Endodermal cell (in vitro differentiated cells): ENCODE measurements at regions not wholly inside any gene's neighbourhood (a gene's known extent, or its start where the extent isn't known, plus 50 kb on each side); places are given as distances from the start of the nearest gene placed in this dataset.

Experiments used
- DNase-seq: peaks from one replicate; pipeline ENCODE4 v3.0.0-alpha.2; 2017
- H3K27ac ChIP-seq: 2 replicates; pipeline ENCODE4 v1.5.1; 2013; ENCODE audit warnings: mild to moderate bottlenecking, low read depth, low read length, moderate library complexity
- H3K27me3 ChIP-seq: 2 replicates; pipeline ENCODE4 v1.6.1; 2013; ENCODE audit warnings: mild to moderate bottlenecking, low read length, moderate library complexity; ENCODE audit not compliant: insufficient read depth, control insufficient read depth, poor library complexity, severe bottlenecking
- H3K36me3 ChIP-seq: 2 replicates; pipeline ENCODE4 v1.7.0; 2013; ENCODE audit warnings: mild to moderate bottlenecking, low read length, moderate library complexity; ENCODE audit not compliant: control insufficient read depth, insufficient read depth
- H3K4me1 ChIP-seq: one replicate; pipeline ENCODE4 v1.7.0; 2013; ENCODE audit warnings: low read length; ENCODE audit not compliant: control insufficient read depth, insufficient read depth
- H3K4me3 ChIP-seq: 2 replicates; pipeline ENCODE4 v1.5.1; 2013; ENCODE audit warnings: mild to moderate bottlenecking, low read length, moderate library complexity
- H3K9ac ChIP-seq: 2 replicates; pipeline ENCODE4 v1.6.1; 2013; ENCODE audit warnings: mild to moderate bottlenecking, low read length, moderate library complexity; ENCODE audit not compliant: poor library complexity, severe bottlenecking; ENCODE audit errors: extremely low read depth
- H3K9me3 ChIP-seq: 2 replicates; pipeline ENCODE4 v1.6.1; 2013; ENCODE audit warnings: mild to moderate bottlenecking, low read length, moderate library complexity; ENCODE audit not compliant: control insufficient read depth
- H3K27ac Mint-ChIP-seq: 2 replicates; pipeline ENCODE4 v1.8.0; 2020; ENCODE audit warnings: mixed read lengths
- H3K27me3 Mint-ChIP-seq: 2 replicates; pipeline ENCODE4 v1.8.0; 2021; ENCODE audit warnings: mild to moderate bottlenecking, mixed read lengths; ENCODE audit not compliant: insufficient read depth
- H3K36me3 Mint-ChIP-seq: 2 replicates; pipeline ENCODE4 v1.8.0; 2020; ENCODE audit warnings: low read depth, mixed read lengths
- H3K4me1 Mint-ChIP-seq: 2 replicates; pipeline ENCODE4 v1.8.0; 2020; ENCODE audit warnings: mixed read lengths
- H3K4me3 Mint-ChIP-seq: 2 replicates; pipeline ENCODE4 v1.8.0; 2020; ENCODE audit warnings: mild to moderate bottlenecking, moderate library complexity, mixed read lengths
- H3K9me3 Mint-ChIP-seq: 2 replicates; pipeline ENCODE4 v1.8.0; 2020; ENCODE audit warnings: mild to moderate bottlenecking, mixed read lengths
- WGBS, 2 experiments: methylation state at CpG; one replicate each; pipeline versions ENCODE4 v1.1.5 to v1.1.7; 2013; ENCODE audit warnings: missing lambda C conversion rate in 2 of 2, mixed read lengths in 1 of 2; ENCODE audit not compliant: insufficient coverage in 1 of 2, insufficient read length in 1 of 2; 5-methylcytosine and 5-hydroxymethylcytosine counted together
- TF ChIP-seq, protein P1 (sequence below): fragments of 200-600 bp; sonication (generic); conservative IDR thresholded peaks from 2 replicates; pipeline ENCODE4 v1.5.0; 2021; ENCODE audit warnings: antibody characterized with exemption, mild to moderate bottlenecking

DNA sequence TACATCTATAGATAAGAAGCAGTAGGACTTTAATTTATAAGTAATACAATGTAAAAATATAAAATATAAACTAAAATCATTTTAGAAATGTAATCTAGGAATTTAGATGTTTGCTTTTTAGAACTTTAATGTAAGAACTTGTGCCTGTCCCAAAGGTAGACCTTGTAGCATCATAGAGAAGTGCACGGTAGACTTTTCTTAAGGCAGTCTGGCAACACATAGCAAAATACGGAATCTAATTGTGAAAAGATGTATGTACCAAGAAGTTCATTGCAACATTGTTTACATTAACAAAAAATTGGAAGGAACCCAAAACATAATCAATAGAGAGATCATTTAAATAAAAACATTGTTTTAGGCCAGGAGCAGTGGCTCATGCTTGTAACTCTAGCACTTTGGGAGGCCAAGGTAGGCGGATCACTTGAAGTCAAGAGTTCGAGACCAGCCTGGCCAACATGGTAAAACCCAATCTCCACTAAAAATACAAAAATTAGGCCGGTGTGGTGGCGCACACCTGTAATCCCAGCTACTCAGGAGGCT lies 84.6 kb upstream of the SMIM15 start:
- Mint-ChIP-seq H3K4me1 (no peaks in the 10 kb centered on the region), H3K4me3 (no peak overlapping the region), H3K27ac (no peak overlapping the region), H3K9me3 (peaks cover 3% of the 10 kb centered on the region), H3K27me3 (peaks cover 5% of the 10 kb centered on the region), H3K36me3 (no peaks in the 10 kb centered on the region)
- H3K4me1 ChIP-seq: no peaks in the 10 kb centered on the region
- H3K36me3 ChIP-seq: no peaks in the 10 kb centered on the region
- H3K4me3 ChIP-seq: no peak overlapping the region
- TF ChIP-seq, protein P1, sequence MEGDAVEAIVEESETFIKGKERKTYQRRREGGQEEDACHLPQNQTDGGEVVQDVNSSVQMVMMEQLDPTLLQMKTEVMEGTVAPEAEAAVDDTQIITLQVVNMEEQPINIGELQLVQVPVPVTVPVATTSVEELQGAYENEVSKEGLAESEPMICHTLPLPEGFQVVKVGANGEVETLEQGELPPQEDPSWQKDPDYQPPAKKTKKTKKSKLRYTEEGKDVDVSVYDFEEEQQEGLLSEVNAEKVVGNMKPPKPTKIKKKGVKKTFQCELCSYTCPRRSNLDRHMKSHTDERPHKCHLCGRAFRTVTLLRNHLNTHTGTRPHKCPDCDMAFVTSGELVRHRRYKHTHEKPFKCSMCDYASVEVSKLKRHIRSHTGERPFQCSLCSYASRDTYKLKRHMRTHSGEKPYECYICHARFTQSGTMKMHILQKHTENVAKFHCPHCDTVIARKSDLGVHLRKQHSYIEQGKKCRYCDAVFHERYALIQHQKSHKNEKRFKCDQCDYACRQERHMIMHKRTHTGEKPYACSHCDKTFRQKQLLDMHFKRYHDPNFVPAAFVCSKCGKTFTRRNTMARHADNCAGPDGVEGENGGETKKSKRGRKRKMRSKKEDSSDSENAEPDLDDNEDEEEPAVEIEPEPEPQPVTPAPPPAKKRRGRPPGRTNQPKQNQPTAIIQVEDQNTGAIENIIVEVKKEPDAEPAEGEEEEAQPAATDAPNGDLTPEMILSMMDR: no peak
- no peak overlapping the region for H3K9ac ChIP-seq
- 91 to 95% methylated on average over 3 to 6 of the region's 6 CpGs for WGBS, 2 experiments
- DNase-seq: no peak
- no peaks in the 10 kb centered on the region for H3K9me3 ChIP-seq
- no peaks in the 10 kb centered on the region for H3K27me3 ChIP-seq
- no peak overlapping the region for H3K27ac ChIP-seq

DNA sequence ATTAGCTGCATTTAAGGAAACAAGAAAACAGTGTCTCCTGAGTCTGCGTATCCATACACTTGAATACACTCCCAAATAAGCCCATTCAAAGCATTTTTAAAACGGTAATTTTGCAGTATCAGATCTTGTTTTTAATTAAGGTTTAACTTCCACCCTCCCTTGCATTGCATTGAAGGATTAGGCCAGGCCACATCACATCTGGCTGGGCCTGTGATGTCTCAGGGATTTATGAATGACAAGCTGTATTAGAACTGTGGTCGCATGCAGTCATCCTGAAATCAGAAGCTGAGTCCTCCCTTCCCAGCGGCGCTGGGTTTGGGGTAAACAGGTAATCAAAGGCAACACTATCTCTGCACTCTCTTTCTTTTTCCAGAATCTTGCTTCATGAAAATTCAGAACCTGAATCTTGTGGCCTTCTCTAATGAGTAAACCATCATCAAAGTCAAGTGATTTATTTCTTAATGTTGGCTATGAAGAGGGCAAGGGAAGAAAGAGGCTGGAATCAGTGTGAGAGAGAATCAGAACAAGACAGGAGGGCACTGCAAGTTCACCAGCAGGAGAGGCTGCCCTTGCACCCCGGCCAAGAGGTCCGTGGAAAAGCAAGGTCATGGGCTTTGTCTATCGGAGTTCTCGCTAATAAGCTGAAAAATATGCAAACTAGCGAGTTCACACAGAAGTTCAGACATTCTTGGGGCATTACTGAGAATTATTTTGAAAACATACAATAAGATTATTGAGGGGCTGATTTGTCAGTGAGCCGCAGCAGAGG lies 80.0 kb upstream of the ZSWIM6 start:
- no peaks in the 10 kb centered on the region for H3K9me3 ChIP-seq
- Mint-ChIP-seq H3K36me3 (no peaks in the 10 kb centered on the region), H3K27ac (no peak overlapping the region), H3K27me3 (peaks cover 3% of the 10 kb centered on the region), H3K9me3 (no peaks in the 10 kb centered on the region), H3K4me3 (no peak overlapping the region), H3K4me1 (no peaks in the 10 kb centered on the region)
- H3K4me3 ChIP-seq: no peak overlapping the region
- no peak for DNase-seq
- TF ChIP-seq, protein P1: no peak
- no peak overlapping the region for H3K27ac ChIP-seq
- no peaks in the 10 kb centered on the region for H3K36me3 ChIP-seq
- no peaks in the 10 kb centered on the region for H3K4me1 ChIP-seq
- no peak overlapping the region for H3K9ac ChIP-seq
- no peaks in the 10 kb centered on the region for H3K27me3 ChIP-seq
- WGBS, 2 experiments: 90% methylated on average over 8 to 11 of the region's 11 CpGs

GRCh38 chr5:61252643-61252925 lies 79.5 kb upstream of the ZSWIM6 start:
- H3K4me1 ChIP-seq: no peaks in the 10 kb centered on the region
- no peaks in the 10 kb centered on the region for H3K36me3 ChIP-seq
- H3K27me3 ChIP-seq: no peaks in the 10 kb centered on the region
- TF ChIP-seq, protein P1: no peak
- no peak overlapping the region for H3K4me3 ChIP-seq
- H3K9me3 ChIP-seq: no peaks in the 10 kb centered on the region
- no peaks in the 10 kb centered on the region for H3K36me3 Mint-ChIP-seq
- no peaks in the 10 kb centered on the region for H3K9me3 Mint-ChIP-seq
- H3K9ac ChIP-seq: no peak overlapping the region
- H3K4me3 Mint-ChIP-seq: no peak overlapping the region
- WGBS, 2 experiments: 82 to 95% methylated on average over 2 to 7 of the region's 7 CpGs
- H3K27ac ChIP-seq: no peak overlapping the region
- DNase-seq: no peak
- H3K4me1 Mint-ChIP-seq: no peaks in the 10 kb centered on the region
- H3K27ac Mint-ChIP-seq: no peak overlapping the region
- peaks cover 3% of the 10 kb centered on the region for H3K27me3 Mint-ChIP-seq
